PFSK-1 (cell line): ENCODE measurements at regions not wholly inside any gene's neighbourhood (a gene's known extent, or its start where the extent isn't known, plus 50 kb on each side); places are given as distances from the start of the nearest gene placed in this dataset.

Source experiments
- FOXP2 ChIP-seq: optimal IDR thresholded peaks from 2 replicates; pipeline ENCODE3; 2011; ENCODE audit warnings: borderline replicate concordance, control low read depth, inconsistent platforms; ENCODE audit not compliant: insufficient read depth; ENCODE audit errors: extremely low read length, extremely low read depth
- POLR2AphosphoS5 ChIP-seq: IDR thresholded peaks from 2 replicates; pipeline ENCODE4 v1.6.1; 2012; ENCODE audit warnings: low read depth, mild to moderate bottlenecking, control low read depth, low read length, moderate library complexity
- SIN3A ChIP-seq: IDR thresholded peaks from 2 replicates; pipeline ENCODE4 v1.6.1; 2012; ENCODE audit warnings: mild to moderate bottlenecking, low read length, moderate library complexity, borderline replicate concordance; ENCODE audit not compliant: insufficient read depth
- TAF1 ChIP-seq: IDR thresholded peaks from 2 replicates; pipeline ENCODE4 v1.6.1; 2012; ENCODE audit warnings: low read length, control low read depth, borderline replicate concordance; ENCODE audit not compliant: insufficient read depth
- TF ChIP-seq, protein P1 (sequence below), 2 experiments: IDR thresholded peaks; 2 replicates each; pipeline versions ENCODE4 v1.6.1 to v1.8.0; 2011 to 2012; ENCODE audit warnings: low read depth in 2 of 2, low read length in 2 of 2, control low read depth in 1 of 2, inconsistent platforms in 1 of 2, mild to moderate bottlenecking in 1 of 2, moderate library complexity in 1 of 2; ENCODE audit not compliant: insufficient read depth in 1 of 2

DNA sequence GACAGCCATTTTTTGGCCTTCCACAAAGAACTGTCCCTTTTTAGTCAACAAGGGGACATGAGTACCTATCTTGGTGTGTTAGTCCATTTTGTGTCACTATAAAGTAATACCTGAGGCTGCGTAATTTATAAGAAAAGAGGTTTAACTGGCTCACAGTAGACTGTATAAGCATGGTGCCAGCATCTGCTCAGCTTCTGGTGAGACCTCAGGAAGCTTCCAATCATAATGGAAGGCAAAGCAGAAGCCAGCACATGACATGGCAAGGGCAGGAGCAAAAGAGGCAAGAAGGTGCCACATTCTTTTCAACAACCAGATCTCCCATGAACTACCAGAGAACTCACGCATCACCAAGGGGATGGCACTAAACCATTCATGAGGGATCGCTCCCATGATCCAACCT is 66.1 kb upstream of the VGLL4 start:
- TF ChIP-seq, protein P1, sequence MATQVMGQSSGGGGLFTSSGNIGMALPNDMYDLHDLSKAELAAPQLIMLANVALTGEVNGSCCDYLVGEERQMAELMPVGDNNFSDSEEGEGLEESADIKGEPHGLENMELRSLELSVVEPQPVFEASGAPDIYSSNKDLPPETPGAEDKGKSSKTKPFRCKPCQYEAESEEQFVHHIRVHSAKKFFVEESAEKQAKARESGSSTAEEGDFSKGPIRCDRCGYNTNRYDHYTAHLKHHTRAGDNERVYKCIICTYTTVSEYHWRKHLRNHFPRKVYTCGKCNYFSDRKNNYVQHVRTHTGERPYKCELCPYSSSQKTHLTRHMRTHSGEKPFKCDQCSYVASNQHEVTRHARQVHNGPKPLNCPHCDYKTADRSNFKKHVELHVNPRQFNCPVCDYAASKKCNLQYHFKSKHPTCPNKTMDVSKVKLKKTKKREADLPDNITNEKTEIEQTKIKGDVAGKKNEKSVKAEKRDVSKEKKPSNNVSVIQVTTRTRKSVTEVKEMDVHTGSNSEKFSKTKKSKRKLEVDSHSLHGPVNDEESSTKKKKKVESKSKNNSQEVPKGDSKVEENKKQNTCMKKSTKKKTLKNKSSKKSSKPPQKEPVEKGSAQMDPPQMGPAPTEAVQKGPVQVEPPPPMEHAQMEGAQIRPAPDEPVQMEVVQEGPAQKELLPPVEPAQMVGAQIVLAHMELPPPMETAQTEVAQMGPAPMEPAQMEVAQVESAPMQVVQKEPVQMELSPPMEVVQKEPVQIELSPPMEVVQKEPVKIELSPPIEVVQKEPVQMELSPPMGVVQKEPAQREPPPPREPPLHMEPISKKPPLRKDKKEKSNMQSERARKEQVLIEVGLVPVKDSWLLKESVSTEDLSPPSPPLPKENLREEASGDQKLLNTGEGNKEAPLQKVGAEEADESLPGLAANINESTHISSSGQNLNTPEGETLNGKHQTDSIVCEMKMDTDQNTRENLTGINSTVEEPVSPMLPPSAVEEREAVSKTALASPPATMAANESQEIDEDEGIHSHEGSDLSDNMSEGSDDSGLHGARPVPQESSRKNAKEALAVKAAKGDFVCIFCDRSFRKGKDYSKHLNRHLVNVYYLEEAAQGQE (IDR thresholded peaks at IDR 0.05; ENCODE audit: insufficient read depth in 1 of 2, low read depth in 2 of 2, low read length in 2 of 2), result no peak
- TF ChIP-seq FOXP2, result no peak
- TF ChIP-seq POLR2AphosphoS5, result no peak
- no peak for TF ChIP-seq SIN3A
- TF ChIP-seq TAF1, result no peak

DNA sequence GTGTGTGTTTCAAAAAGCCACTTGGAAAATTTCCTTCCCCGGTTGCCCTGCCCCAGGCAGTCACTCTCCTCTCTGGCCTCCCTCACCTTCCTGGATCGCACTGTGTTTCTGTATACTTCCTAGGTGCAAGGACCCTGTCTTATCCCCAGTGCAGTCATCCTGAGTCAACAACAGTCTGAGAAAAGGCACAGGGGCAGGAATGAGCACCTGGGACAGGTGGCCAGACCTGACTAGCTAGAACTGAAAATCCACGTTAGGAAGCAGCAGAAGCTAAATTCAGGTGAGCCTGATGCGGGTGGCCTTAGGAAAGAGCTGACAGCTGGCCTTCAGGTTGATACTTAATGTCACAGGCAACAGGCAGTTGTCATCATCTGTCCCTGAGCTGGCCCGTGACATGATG is 62.9 kb upstream of the VGLL4 start:
- TF ChIP-seq TAF1 (no peak), SIN3A (no peak), POLR2AphosphoS5 (no peak), FOXP2 (no peak)
- TF ChIP-seq, protein P1 (IDR thresholded peaks at IDR 0.05; ENCODE audit: insufficient read depth in 1 of 2, low read depth in 2 of 2, low read length in 2 of 2), result no peak

DNA sequence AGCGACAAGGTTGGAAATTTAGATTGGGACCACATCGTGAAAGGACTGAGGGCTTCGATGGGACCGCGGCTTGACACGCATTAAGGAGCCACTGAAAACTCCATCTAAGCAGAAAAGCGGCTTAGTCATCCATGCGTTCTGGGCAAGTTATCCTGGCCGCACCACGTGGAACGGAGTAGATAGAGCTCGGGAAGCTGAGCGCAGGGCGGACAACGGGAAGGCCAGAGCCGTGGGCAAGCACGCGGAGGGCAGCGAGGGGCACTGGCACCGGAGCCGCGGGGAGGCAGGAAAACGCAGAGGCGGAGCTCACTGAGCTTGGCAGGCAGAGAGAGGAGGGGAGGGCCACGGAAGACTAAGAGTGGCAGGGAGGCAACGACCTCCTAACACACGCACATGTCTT is 61.3 kb upstream of the VGLL4 start:
- TF ChIP-seq TAF1, result no peak
- TF ChIP-seq FOXP2, result no peak
- TF ChIP-seq, protein P1 (IDR thresholded peaks at IDR 0.05; ENCODE audit: insufficient read depth in 1 of 2, low read depth in 2 of 2, low read length in 2 of 2), result no peak
- no peak for TF ChIP-seq POLR2AphosphoS5
- no peak for TF ChIP-seq SIN3A

DNA sequence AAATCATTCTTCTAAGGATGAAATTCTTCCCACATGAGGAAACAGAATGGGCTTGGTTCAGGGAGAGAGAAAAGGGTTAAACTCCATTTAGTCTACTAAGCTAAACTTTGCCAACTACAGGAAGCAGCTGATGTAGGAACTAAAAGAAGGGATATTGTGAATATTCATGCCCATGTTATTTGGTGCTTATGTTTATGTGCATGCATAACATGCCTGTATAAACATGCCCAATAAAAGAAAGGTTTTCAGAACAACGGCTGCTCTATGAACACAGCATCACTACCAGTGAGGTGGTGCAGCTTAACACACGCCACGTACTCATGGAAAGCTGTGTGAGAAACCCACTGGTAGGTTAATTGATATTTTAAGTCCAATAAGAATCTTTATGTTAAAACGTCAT is 59.4 kb upstream of the VGLL4 start:
- no peak for TF ChIP-seq POLR2AphosphoS5
- no peak for TF ChIP-seq TAF1
- no peak for TF ChIP-seq FOXP2
- TF ChIP-seq, protein P1 (IDR thresholded peaks at IDR 0.05; ENCODE audit: insufficient read depth in 1 of 2, low read depth in 2 of 2, low read length in 2 of 2), result no peak
- no peak for TF ChIP-seq SIN3A

DNA sequence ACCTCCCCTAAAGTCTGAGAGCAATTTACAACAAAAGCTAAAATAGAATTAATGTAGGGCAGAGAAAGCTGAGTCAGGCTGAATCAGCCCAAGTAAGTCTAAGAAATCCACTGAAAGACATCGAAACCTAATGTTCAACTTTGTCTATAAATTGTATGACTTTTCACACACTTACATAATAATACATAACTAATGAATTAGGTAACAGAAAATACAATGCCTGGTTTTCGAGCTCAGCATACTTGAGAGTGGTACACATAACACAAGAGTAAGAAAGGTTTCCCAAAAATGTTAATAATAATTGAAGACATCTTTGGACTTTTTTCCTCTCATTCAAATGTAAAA is 55.3 kb upstream of the VGLL4 start:
- TF ChIP-seq FOXP2, result no peak
- TF ChIP-seq POLR2AphosphoS5, result no peak
- no peak for TF ChIP-seq TAF1
- no peak for TF ChIP-seq SIN3A
- TF ChIP-seq, protein P1 (IDR thresholded peaks at IDR 0.05; ENCODE audit: insufficient read depth in 1 of 2, low read depth in 2 of 2, low read length in 2 of 2), result no peak
